SIG-M5 (cell line): ENCODE measurements at regions not wholly inside any gene's neighbourhood (a gene's known extent, or its start where the extent isn't known, plus 50 kb on each side); places are given as distances from the start of the nearest gene placed in this dataset.

Source experiments
- DNase-seq: peaks from one replicate; lab custom pipeline; 2025; lab: John Stamatoyannopoulos, UW

- no peak for DNase-seq
These were observed 597.9 kb upstream of the KIRREL3 start for GRCh38 chr11:127598476-127598875.

DNA sequence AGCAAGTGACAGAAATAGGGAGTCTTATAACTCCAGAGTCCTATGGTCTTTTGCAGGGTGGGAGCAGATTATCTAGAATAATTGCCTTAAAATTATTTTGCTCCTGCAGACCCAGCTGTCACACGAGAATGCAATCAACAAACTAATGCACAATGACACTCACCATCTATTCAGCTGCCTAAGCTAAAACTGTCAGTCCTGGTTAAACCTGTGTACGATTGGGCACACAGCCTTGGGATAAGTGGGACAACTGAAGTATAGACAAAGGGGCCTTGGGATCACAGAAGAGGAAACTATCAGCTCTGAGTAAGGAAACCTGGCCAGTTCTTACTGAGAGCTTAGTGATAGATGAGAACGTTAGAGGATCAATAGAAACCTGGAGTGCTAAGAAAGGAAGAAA is 595.9 kb upstream of the KIRREL3 start:
- DNase-seq, result no peak

DNA sequence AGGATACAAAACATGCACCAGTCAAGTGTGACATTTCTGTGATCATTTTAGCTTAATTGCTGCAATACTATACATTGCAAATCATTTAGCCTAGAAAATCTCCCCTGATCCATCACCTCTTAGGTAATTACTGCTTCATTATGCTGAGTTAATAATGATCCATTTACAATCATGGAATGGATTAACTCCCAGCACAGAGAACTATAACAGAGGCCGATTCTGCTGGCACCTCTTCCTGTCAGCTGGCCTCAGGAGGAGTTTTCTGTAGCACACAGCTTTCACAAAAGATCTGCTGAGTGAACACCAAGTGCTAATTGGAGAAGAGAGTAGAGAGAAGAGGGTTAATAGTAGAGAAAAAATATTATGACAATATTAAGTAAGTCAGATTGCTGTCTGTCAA is 591.8 kb upstream of the KIRREL3 start:
- DNase-seq, result no peak

DNA sequence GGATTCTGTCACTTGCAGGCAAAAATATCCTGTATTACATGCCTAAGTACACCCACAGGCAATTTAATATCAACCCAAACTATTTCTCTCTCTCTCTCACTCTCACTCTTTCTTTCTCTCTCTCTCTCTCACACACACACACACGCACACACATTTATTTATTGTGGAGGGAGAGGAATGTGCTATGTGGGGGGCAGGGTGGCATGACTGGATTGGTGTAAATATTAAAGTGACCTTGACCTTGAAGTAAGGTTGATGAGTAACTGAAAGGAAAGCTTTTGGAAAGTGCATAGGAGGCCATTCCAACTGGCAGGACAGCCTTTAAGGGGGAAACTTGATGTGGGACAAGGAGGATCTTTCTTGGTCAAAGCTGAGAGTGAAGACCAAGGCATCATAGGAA is 589.7 kb upstream of the KIRREL3 start:
- DNase-seq, result no peak

DNA sequence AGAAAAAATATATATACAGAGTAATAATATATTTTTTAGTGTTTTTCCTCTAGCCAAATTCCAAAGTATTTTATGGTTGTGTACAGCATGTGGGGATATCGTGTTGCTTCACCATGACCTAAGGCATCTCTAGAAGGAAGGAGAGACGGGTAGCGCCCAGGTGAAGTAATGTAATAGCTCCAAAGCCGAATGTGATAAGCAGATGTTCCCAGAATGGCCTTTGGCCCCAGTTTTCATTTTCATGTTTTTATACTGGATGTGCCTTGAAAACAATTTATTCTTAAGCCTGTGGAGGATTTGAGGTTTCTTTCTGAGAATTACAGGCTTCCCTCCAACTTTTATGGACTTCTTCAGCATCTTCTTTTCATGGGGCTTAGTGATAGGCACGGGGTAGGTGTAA is 587.9 kb upstream of the KIRREL3 start:
- DNase-seq, result no peak

DNA sequence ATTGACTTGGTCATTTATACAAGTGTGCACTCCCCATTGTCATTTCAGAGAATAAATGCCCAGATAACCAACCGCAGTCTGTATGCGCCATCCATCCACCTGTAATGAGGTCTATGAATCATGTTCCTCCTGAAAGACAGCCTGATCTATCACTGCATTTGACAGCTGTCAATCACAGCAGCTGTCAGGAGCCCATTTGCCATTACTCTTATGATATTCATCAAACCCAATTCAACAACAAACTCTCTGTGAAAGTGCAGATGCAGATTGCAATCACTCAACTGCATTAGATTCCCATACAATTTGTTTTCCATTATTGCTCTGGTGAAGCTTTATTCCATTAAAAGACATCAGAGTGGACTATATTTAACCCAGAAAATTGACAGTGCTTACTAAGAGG is 586.9 kb upstream of the KIRREL3 start:
- no peak for DNase-seq

GRCh38 chr11:127576210-127576609 is 575.6 kb upstream of the KIRREL3 start:
- DNase-seq, result no peak

- no peak for DNase-seq
These were observed 573.9 kb upstream of the KIRREL3 start for GRCh38 chr11:127574478-127574877.

DNA sequence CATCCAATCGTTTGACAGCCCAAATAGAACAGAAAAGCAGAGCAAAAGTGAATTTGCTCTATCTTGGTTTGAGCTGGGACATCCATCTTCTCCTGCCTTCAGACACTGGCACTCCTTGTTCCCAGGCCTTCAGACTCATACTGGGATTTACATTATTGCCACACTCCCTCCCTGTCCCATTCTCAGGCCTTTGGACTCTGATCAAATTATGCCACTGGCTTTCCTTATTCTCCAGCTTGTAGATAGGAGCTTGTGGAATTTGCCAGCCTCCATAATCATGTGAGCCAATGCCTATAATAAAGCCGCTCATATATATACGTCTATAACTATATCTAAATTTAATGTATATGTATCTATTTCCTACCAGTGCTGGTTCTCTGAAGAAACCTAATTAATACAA is 568.3 kb upstream of the KIRREL3 start:
- DNase-seq, result no peak

DNA sequence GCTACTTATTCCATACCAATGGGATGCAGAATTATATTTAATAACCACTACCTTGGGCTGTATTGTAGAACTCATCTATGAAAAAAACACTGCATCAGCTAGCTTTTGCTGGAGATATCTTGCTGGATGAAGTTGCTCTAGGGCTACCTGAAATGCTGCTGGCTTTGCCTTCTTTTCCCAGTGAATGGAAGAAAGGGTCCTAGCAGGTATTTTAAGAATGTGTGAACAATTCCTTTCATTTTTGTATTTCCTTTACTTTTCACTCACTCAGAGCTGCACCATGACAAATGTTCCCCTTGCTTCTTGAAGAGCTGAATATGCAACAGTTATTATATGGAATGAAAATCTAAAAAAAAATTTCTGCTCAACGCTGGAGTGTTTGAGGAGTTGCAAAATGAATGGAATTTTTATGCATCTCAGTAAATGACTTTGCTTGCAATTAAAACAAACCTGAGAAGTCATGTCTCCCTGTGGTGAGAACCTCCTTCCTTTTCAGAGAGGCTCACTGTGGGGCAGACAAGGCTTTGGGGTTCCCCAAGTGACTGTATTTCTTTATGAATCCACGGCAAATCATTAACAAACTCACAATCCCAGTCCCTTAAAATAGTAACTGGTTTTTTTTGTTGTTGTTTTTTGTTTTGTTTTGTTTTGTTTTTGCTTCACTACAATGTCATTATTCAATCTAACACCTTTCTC is 566.8 kb upstream of the KIRREL3 start:
- no peak for DNase-seq

- no peak for DNase-seq
These were observed 564.2 kb upstream of the KIRREL3 start for GRCh38 chr11:127564810-127565209.

DNA sequence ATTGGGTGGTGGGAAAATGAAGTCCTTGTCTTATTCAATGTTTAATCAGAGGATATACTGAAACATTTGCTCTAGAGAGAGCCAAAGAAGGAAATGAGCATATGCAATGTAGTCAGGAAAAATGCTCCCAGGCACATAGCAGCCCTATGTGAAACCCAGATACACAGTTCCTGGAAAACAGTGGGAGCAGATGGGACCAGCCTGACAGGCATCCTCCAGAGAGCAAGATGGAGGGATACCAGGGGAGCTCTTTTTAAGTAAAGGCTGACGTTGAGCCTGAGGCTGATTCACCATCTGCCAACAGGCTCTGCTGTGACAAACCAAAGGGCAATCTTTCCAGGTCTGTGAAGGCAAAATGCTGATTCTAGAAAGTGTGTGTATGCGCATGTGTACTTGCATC is 559.4 kb upstream of the KIRREL3 start:
- no peak for DNase-seq

DNA sequence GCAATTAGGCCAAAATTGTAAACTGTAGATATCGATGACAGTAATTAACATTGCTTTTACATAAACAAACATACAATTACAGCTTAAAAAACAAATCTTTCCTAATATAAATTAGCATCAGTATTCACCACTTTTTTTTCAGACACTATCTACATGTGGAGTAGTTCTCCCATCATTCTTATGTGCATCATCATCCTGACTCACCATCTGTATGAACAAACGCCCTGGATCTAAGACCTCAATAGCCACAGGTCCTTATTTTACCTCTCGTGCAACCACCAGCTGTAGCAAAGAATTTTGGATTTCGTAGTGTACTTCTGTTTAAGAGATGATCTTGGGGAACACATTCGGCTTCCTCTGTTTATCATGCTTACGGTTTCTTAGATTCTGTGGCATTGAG is 551.9 kb upstream of the KIRREL3 start:
- no peak for DNase-seq

DNA sequence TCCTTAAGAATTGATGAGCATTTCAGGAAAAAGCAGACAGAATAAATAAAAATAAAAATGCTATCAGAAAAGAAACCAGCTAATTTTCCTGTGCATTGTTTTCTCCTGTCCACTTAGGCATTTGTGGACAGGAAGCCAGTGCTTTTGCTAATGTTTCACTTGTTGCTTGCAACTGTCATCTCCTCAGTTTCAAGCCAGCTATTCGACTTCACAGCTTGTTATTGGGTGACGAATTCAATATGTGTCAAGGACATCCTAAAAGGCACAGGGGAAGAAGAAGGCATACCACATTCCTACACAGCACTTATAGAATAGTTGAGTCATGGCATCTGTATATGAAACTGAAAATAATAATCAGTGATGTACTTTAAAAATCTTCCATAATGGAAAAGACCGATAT is 530.6 kb upstream of the KIRREL3 start:
- DNase-seq, result no peak

DNA sequence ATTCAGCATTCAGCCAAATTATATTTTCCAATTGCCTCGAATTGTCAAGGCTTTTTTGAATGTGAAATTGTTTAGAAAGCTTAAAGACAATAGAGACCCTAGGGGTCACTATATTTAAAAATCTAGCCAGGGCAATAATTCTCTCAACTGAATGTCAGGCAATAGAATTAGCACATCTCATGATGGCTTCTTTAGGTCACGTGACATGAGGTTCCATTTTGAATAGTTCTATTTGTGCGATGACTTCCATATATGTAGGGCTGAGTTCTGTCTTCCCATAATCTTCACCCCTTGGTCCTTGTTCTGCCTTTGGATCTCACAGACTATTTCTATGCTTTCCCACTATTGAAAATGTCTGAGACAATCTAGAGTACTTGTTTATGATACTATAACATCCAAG is 527.7 kb upstream of the KIRREL3 start:
- no peak for DNase-seq

DNA sequence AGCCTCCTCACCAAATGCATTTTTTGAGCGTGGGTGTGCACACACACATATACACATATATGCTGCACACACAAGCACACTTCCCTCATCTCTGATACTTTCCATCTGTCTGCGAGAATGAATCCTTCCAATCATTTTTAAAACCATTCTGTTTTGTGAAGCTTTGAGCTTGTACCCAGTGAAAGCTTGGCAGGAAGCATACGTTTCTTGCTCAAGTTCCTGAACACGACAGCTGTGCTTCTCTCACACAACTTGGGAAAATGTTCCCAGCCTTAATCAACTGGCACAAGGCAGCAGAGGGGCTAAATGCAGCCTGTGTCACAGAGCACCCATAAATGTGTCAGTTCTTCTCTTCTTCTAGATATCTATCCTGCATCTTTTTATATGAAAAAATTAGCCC is 524.0 kb upstream of the KIRREL3 start:
- no peak for DNase-seq

- DNase-seq, result no peak
These were observed 520.8 kb upstream of the KIRREL3 start for GRCh38 chr11:127521413-127521812.

DNA sequence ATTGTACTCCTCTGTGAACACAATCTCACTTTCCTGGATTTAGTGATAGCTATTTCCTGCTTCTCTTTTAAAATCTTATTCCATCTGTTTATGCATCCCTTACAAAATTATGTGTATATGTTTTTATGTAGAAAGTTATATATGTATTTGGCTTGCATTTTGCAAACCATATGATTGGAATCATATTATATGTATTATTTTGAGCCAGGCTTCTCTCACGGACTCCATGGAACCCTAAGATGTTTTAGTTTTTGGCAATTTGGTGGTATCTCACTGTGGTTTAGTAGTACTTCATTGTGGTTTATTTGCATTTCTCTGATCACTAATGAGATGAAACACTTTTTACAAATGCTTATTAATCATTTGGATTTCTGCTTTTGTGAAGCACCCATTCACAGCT is 507.3 kb upstream of the KIRREL3 start:
- no peak for DNase-seq

DNA sequence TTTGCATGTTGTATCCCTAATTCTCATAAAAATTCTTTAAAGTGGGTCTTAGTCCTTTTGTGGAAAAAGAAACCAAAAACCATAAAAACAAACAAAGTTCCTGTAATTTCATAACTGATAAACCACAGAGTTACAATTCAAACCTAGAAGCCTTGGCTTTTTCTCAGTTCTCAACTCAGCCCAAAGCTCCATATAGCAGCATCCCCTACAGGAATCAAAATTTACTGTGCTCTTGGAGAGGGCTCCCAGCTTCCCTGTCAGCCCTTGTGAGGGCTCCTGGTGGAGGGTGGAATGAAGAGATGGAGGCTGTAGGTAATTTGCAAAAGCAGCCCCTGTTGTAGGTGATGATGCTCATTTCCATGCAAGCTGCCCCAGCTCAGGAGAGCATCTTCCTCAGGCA is 506.1 kb upstream of the KIRREL3 start:
- no peak for DNase-seq

GRCh38 chr11:127506126-127506525 is 505.6 kb upstream of the KIRREL3 start:
- DNase-seq, result no peak

DNA sequence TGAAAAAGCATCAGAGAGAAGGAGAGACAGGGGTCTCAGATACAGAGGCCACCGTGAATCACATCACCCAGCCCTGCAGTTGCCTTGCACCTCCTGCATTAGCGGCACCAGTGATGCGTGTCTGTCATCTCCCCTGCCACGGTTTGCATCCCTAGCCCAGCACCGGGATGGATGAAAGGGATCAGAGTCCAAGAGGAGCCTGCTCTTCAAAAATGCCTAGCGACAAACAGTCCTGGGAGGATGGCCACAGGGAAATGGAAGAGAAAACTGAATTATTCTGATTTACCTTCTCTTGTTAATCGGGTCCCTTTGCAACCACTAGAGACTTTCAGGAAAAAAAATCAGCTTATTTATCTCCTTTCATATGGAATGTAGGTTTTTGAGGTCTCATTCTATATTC is 495.6 kb upstream of the KIRREL3 start:
- no peak for DNase-seq

- no peak for DNase-seq
These were observed 492.9 kb upstream of the KIRREL3 start for GRCh38 chr11:127493330-127494022.

- no peak for DNase-seq
These were observed 491.5 kb upstream of the KIRREL3 start for GRCh38 chr11:127492029-127492428.

DNA sequence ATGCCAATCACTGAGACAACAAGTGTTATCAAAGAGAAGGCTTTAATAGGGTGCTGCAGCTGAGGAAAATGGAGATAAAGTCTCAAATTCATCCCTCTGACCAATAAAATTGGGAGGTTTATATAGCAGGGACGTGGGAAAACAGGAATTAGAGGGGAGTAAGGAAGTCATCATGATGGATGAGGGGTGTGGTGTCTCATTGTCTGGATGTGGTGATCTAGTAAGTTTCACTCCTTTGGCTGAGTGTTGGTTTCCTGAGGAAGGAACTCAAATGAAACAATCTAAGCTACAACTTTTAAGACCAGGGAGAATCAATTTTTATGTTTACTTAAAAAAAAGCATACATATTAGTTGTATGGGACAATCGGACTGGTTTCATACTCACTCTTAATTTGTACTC is 491.0 kb upstream of the KIRREL3 start:
- DNase-seq, result no peak
